HCT116 (cell line): ENCODE measurements at regions not wholly inside any gene's neighbourhood (a gene's known extent, or its start where the extent isn't known, plus 50 kb on each side); places are given as distances from the start of the nearest gene placed in this dataset.

ENCODE experiments used
- ATAC-seq: fragments of 200-7000 bp; cut with Tn5 transposase; 2 replicates; pipeline ENCODE4 v1.9.1; 2020; ENCODE audit warnings: mild to moderate bottlenecking, moderate library complexity
- BruUV-seq: library from RNA; stranded (reverse); fragments of 400-500 nt; replicated peaks from 2 replicates; lab custom pipeline; 2021; lab: Mats Ljungman, UMichigan
- CTCF ChIA-PET: fragments of 300-600 bp; sonication (Branson Sonifier 250); formaldehyde crosslinking; loops from one replicate; lab custom pipeline; 2021; ENCODE audit warnings: antibody characterized with exemption; lab: Charles Lee
- POLR2A ChIA-PET: fragments of 300-600, 350-600 bp; sonication (Branson Sonifier 250); formaldehyde crosslinking; loops from one replicate; lab custom pipeline; 2021; ENCODE audit warnings: antibody characterized with exemption; lab: Charles Lee
- RAD21 ChIA-PET, 2 experiments: fragments of 300-600 bp; sonication (Branson Sonifier 250); formaldehyde crosslinking; loops; one replicate each; lab custom pipeline; 2023; ENCODE audit warnings: low total read pairs in 2 of 2; ENCODE audit not compliant: uncharacterized antibody in 2 of 2, unreplicated experiment in 2 of 2, low non-redundant PET in 1 of 2; lab: Charles Lee
- DNase-seq: peaks from one replicate; pipeline ENCODE4 v3.0.0-alpha.2; 2010; ENCODE audit warnings: low read depth, low spot score
- H2AFZ ChIP-seq: fragments of 200-600 bp; shearing (Covaris generic), sonication (generic); 2 replicates; pipeline ENCODE4 v1.6.1; 2017; ENCODE audit warnings: low read depth, mixed run types, mixed read lengths, antibody characterized with exemption, low read length; ENCODE audit not compliant: poor library complexity, severe bottlenecking
- H3K27ac ChIP-seq: 2 replicates; pipeline ENCODE4 v1.5.1; 2012; ENCODE audit warnings: low read depth, low read length
- H3K27me3 ChIP-seq: fragments of 200-600 bp; sonication (generic); 2 replicates; pipeline ENCODE4 v1.6.1; 2016; ENCODE audit warnings: mixed run types, low read length, mixed read lengths; ENCODE audit not compliant: insufficient read depth
- H3K36me3 ChIP-seq, 2 experiments: fragments of 200-500 bp in 1 of 2; fragments of 200-600 bp in 1 of 2; sonication (Bioruptor generic) in 1 of 2; sonication (generic) in 1 of 2; 2 replicates each; pipeline versions ENCODE4 v1.5.1 to v1.6.1; 2014 to 2016; ENCODE audit warnings: low read length in 2 of 2, inconsistent platforms in 1 of 2, mixed read lengths in 1 of 2, mixed run types in 1 of 2; ENCODE audit not compliant: insufficient read depth in 2 of 2, control insufficient read depth in 1 of 2
- H3K4me1 ChIP-seq, 2 experiments: fragments of 200-600 bp in 1 of 2; sonication (generic) in 1 of 2; 2 replicates each; pipeline versions ENCODE4 v1.5.1 to v1.6.1; 2012 to 2017; ENCODE audit warnings: low read length in 2 of 2, inconsistent platforms in 1 of 2, mild to moderate bottlenecking in 1 of 2, mixed read lengths in 1 of 2, mixed run types in 1 of 2, moderate library complexity in 1 of 2; ENCODE audit not compliant: insufficient read depth in 2 of 2, control insufficient read depth in 1 of 2
- H3K4me2 ChIP-seq: fragments of 200-600 bp; sonication (generic); 2 replicates; pipeline ENCODE4 v1.6.1; 2017; ENCODE audit warnings: mixed run types, low read length, mixed read lengths
- H3K4me3 ChIP-seq, 2 experiments: fragments of 200-600 bp in 1 of 2; sonication (generic) in 1 of 2; replicated peaks in 1 of 2; 2 replicates each; pipeline ENCODE4 v1.5.1; 2011 to 2016; ENCODE audit warnings: low read length in 2 of 2, control low read depth in 1 of 2, low read depth in 1 of 2, mild to moderate bottlenecking in 1 of 2, mixed read lengths in 1 of 2, mixed run types in 1 of 2
- H3K79me2 ChIP-seq: fragments of 200-600 bp; sonication (generic); 2 replicates; pipeline ENCODE4 v1.6.1; 2017; ENCODE audit warnings: mild to moderate bottlenecking, mixed run types, low read length, moderate library complexity, mixed read lengths; ENCODE audit not compliant: insufficient read depth
- H3K9ac ChIP-seq: fragments of 200-600 bp; sonication (generic); 2 replicates; pipeline ENCODE4 v1.6.1; 2016; ENCODE audit warnings: low read length, mixed read lengths
- H3K9me2 ChIP-seq: fragments of 200-600 bp; sonication (generic), shearing (Covaris generic); 2 replicates; pipeline ENCODE4 v1.6.1; 2017; ENCODE audit warnings: mixed run types, mild to moderate bottlenecking, moderate library complexity; ENCODE audit not compliant: insufficient read depth
- H3K9me3 ChIP-seq, 2 experiments: fragments of 200-500 bp in 1 of 2; fragments of 200-600 bp in 1 of 2; sonication (Bioruptor generic) in 1 of 2; sonication (generic) in 1 of 2; 2 replicates each; pipeline ENCODE4 v1.6.1; 2014 to 2017; ENCODE audit warnings: low read length in 2 of 2, mixed read lengths in 2 of 2, inconsistent platforms in 1 of 2, low read depth in 1 of 2, mild to moderate bottlenecking in 1 of 2, mixed run types in 1 of 2, moderate library complexity in 1 of 2; ENCODE audit not compliant: control insufficient read depth in 1 of 2, insufficient read depth in 1 of 2
- H4K20me1 ChIP-seq: fragments of 200-600 bp; sonication (generic), shearing (Covaris generic); 2 replicates; pipeline ENCODE4 v1.6.1; 2017; ENCODE audit warnings: mixed run types, mild to moderate bottlenecking, moderate library complexity; ENCODE audit not compliant: insufficient read depth
- CBX3 ChIP-seq: IDR thresholded peaks from 2 replicates; pipeline ENCODE4 v1.6.1; 2012; ENCODE audit warnings: low read depth
- CEBPB ChIP-seq: IDR thresholded peaks from 2 replicates; pipeline ENCODE4 v1.6.1; 2012; ENCODE audit warnings: low read depth
- CTCF ChIP-seq, 3 experiments: fragments of 200-600 bp in 1 of 3; sonication (generic) in 1 of 3; IDR thresholded peaks in 2 of 3; conservative IDR thresholded peaks in 1 of 3; 2 replicates each; pipeline ENCODE4 v1.5.1; 2012 to 2017; ENCODE audit warnings: low read depth in 2 of 3, low read length in 2 of 3, antibody characterized with exemption in 1 of 3, borderline replicate concordance in 1 of 3, control low read depth in 1 of 3, mild to moderate bottlenecking in 1 of 3, mixed read lengths in 1 of 3, mixed run types in 1 of 3, moderate library complexity in 1 of 3; ENCODE audit not compliant: insufficient read depth in 1 of 3
- EGR1 ChIP-seq: IDR thresholded peaks from 2 replicates; pipeline ENCODE4 v1.6.1; 2012; ENCODE audit warnings: low read depth
- ELF1 ChIP-seq: IDR thresholded peaks from 2 replicates; pipeline ENCODE4 v1.6.1; 2012; ENCODE audit warnings: low read depth, borderline replicate concordance
- EZH2 ChIP-seq: fragments of 200-600 bp; sonication (generic); IDR thresholded peaks from 2 replicates; pipeline ENCODE4 v1.6.1; 2017; ENCODE audit warnings: antibody characterized with exemption, mixed run types
- EZH2phosphoT487 ChIP-seq: fragments of 200-600 bp; IDR thresholded peaks from 2 replicates; pipeline ENCODE4 v1.6.1; 2018; ENCODE audit warnings: antibody characterized with exemption, borderline replicate concordance
- FOSL1 ChIP-seq: IDR thresholded peaks from 2 replicates; pipeline ENCODE4 v1.6.1; 2012; ENCODE audit warnings: low read depth
- JUND ChIP-seq: IDR thresholded peaks from 2 replicates; pipeline ENCODE4 v1.6.1; 2012
- POLR2A ChIP-seq: IDR thresholded peaks from 2 replicates; pipeline ENCODE4 v1.7.0; 2011; ENCODE audit warnings: borderline replicate concordance; ENCODE audit not compliant: insufficient read depth, insufficient read length; ENCODE audit errors: extremely low read depth
- POLR2AphosphoS5 ChIP-seq: IDR thresholded peaks from 2 replicates; pipeline ENCODE4 v1.6.1; 2011; ENCODE audit warnings: mild to moderate bottlenecking, low read depth, low read length, moderate library complexity
- RAD21 ChIP-seq: IDR thresholded peaks from 2 replicates; pipeline ENCODE4 v1.6.1; 2012; ENCODE audit warnings: low read depth, mild to moderate bottlenecking
- SIN3A ChIP-seq: IDR thresholded peaks from 2 replicates; pipeline ENCODE4 v1.6.1; 2012; ENCODE audit warnings: low read depth
- SRF ChIP-seq: IDR thresholded peaks from 2 replicates; pipeline ENCODE4 v1.6.1; 2012; ENCODE audit warnings: low read depth
- TCF7L2 ChIP-seq: IDR thresholded peaks from 2 replicates; pipeline ENCODE4 v1.7.0; 2011; ENCODE audit warnings: borderline replicate concordance, inconsistent platforms; ENCODE audit not compliant: insufficient read depth, insufficient read length; ENCODE audit errors: extremely low read depth
- YY1 ChIP-seq: IDR thresholded peaks from 2 replicates; pipeline ENCODE4 v1.6.1; 2011; ENCODE audit warnings: low read length, low read depth, moderate library complexity, mild to moderate bottlenecking; ENCODE audit not compliant: insufficient replicate concordance; ENCODE audit errors: extremely low read depth
- ZFX ChIP-seq: fragments of 450-650 bp; IDR thresholded peaks from 2 replicates; pipeline ENCODE4 v1.6.1; 2017
- ZNF274 ChIP-seq: fragments of 200-500 bp; sonication (Bioruptor generic); IDR thresholded peaks from 2 replicates; pipeline ENCODE4 v1.6.1; 2014; ENCODE audit warnings: mild to moderate bottlenecking, low read depth, low read length, inconsistent platforms
- intact Hi-C: fragments of 100-400 bp; cut with micrococcal nuclease; formaldehyde crosslinking; loops from 2 replicates; pipeline ENCODE4 v1.10.0; 2022
- TF ChIP-seq, protein P1 (sequence below): IDR thresholded peaks from 2 replicates; pipeline ENCODE4 v1.6.1; 2012; ENCODE audit warnings: low read depth
- TF ChIP-seq, protein P2 (sequence below): IDR thresholded peaks from 2 replicates; pipeline ENCODE4 v1.6.1; 2012
- TF ChIP-seq, protein P3 (sequence below): IDR thresholded peaks from 2 replicates; pipeline ENCODE4 v1.6.1; 2012

- Histone ChIP-seq H3K9me3 (no peaks in the 10 kb centered on the region), H3K27ac (no peak overlapping the region), H3K4me1 (peaks cover 0 to 11% of the 10 kb centered on the region in 2 experiments; a peak in 2 of 4 replicates), H3K4me3 (no peak overlapping the region), H3K36me3 (no peaks in the 10 kb centered on the region), H4K20me1 (no peaks in the 10 kb centered on the region), H3K79me2 (no peaks in the 10 kb centered on the region), H3K9me2 (no peaks in the 10 kb centered on the region), H3K4me2 (peak overlapping the region; percentile 15), H2AFZ (peak overlapping the region; percentile 2), H3K27me3 (no peaks in the 10 kb centered on the region), H3K9ac (no peak overlapping the region)
- intact Hi-C loops = no loop called here
- RAD21 ChIA-PET = no interaction called here
- CTCF ChIA-PET = interaction anchor here (0.9 kb wide), 1 partner anchor 159 kb away, joined by 3 read pairs; no protein-coding TSS in a partner anchor
- no TSS peak for BruUV-seq
- POLR2A ChIA-PET = no interaction called here
- ATAC-seq = no peak
- DNase-seq = peak; percentile 35
- TF ChIP-seq SIN3A (no peak), SRF (no peak), TCF7L2 (no peak), YY1 (no peak), ZNF274 (no peak), FOSL1 (peak; percentile 70), POLR2A (no peak), ZFX (no peak), RAD21 (0 out of 2 replicates have a peak, but pooled peaks have one; percentile 2), POLR2AphosphoS5 (no peak), CEBPB (peak; percentile 15; the same call in 1 of the 2 replicates), EZH2phosphoT487 (no peak), CBX3 (peak; percentile 62; the same call in 1 of the 2 replicates), JUND (peak; percentile 56; the same call in 1 of the 2 replicates), EZH2 (no peak), CTCF (IDR thresholded peaks at IDR 0.05 in 2 of 3, conservative IDR thresholded peaks at IDR 0.05 in 1 of 3; ENCODE audit: borderline replicate concordance in 1 of 3, insufficient read depth in 1 of 3, low read depth in 2 of 3, low read length in 2 of 3) (no peak), ELF1 (no peak; the same call in 1 of the 2 replicates), EGR1 (no peak)
- TF ChIP-seq, protein P1, sequence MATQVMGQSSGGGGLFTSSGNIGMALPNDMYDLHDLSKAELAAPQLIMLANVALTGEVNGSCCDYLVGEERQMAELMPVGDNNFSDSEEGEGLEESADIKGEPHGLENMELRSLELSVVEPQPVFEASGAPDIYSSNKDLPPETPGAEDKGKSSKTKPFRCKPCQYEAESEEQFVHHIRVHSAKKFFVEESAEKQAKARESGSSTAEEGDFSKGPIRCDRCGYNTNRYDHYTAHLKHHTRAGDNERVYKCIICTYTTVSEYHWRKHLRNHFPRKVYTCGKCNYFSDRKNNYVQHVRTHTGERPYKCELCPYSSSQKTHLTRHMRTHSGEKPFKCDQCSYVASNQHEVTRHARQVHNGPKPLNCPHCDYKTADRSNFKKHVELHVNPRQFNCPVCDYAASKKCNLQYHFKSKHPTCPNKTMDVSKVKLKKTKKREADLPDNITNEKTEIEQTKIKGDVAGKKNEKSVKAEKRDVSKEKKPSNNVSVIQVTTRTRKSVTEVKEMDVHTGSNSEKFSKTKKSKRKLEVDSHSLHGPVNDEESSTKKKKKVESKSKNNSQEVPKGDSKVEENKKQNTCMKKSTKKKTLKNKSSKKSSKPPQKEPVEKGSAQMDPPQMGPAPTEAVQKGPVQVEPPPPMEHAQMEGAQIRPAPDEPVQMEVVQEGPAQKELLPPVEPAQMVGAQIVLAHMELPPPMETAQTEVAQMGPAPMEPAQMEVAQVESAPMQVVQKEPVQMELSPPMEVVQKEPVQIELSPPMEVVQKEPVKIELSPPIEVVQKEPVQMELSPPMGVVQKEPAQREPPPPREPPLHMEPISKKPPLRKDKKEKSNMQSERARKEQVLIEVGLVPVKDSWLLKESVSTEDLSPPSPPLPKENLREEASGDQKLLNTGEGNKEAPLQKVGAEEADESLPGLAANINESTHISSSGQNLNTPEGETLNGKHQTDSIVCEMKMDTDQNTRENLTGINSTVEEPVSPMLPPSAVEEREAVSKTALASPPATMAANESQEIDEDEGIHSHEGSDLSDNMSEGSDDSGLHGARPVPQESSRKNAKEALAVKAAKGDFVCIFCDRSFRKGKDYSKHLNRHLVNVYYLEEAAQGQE = no peak
- TF ChIP-seq, protein P2, sequence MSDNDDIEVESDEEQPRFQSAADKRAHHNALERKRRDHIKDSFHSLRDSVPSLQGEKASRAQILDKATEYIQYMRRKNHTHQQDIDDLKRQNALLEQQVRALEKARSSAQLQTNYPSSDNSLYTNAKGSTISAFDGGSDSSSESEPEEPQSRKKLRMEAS = no peak
- TF ChIP-seq, protein P3, sequence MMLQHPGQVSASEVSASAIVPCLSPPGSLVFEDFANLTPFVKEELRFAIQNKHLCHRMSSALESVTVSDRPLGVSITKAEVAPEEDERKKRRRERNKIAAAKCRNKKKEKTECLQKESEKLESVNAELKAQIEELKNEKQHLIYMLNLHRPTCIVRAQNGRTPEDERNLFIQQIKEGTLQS = 0 out of 2 replicates have a peak, but pooled peaks have one; percentile 14
Observed at GRCh38 chr4:106529348-106530023, 160.9 kb upstream of the GIMD1 start.
